ENCODE measurements at regions not wholly inside any gene's neighbourhood (a gene's known extent, or its start where the extent isn't known, plus 50 kb on each side); places are given as distances from the start of the nearest gene placed in this dataset.
"Not testable (repeated sequence)": the region's sequence is repeated elsewhere in the genome, so short reads cannot be mapped to it uniquely, and the experiment has no call there.

- DNase-seq (ENCODE audit: low read depth, low spot score) = not testable (repeated sequence)
Measured at GRCh38 chr12:68547318-68547717, 63.4 kb upstream of the RAP1B start.

DNA sequence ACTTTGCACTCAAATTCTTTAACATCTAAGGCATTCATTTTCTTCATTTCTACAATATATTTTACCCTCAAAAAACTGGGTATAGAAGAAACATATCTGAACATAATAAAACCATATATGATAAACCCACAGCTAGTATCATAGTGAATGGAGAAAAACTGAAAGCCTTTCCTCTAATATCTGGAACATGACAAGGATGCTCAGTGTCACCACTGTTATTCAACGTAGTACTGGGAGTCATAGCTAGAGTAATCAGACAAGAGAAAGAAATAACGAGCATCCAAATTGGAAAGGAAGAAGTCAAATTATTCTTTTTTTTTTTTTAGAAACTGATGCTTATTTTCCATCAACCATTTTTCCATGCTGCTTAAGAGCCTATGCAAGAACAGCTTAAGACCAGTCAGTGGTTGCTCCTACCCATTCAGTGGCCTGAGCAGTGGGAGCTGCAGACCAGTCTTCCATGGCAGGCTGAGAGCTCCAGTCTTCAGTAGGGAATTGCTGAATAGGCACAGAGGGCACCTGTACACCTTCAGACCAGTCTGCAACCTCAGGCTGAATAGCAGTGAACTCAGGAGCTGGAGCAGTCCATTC lies 58.0 kb upstream of the RAP1B start:
- not testable (repeated sequence) for DNase-seq (ENCODE audit: low read depth, low spot score)

DNA sequence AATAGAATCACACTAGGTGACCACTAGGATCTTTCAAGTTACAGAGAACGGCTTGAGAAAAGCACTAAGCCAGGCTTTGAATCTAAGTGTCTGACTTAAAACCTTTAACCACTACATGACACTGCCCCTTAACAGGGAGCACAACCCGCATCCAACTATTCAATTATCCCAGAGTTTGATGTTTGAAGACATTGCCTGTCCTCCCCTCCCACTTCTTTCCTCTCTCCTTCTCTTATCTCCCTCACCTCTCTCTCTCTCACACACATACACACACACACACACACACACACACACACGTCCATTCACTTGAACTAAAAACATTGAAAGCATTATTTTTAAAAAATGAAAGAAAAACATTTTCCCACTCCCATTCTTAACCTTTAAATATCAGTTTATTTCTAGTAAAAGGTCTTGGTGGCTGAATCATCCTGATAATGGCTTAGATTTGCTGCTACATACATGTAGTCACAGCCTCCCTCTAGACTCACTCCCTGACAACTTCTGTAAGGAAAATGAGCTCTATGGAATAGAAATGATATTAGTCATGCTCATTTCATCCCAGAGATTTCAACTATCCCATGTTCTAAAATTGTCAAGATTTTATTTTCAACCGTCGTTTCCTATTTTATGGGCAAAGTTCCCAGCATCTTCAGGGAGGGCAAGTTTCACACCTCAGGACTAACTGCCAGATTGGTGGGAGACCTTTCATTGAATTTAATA lies 53.5 kb upstream of the RAP1B start:
- DNase-seq (ENCODE audit: low read depth, low spot score) = no peak

DNA sequence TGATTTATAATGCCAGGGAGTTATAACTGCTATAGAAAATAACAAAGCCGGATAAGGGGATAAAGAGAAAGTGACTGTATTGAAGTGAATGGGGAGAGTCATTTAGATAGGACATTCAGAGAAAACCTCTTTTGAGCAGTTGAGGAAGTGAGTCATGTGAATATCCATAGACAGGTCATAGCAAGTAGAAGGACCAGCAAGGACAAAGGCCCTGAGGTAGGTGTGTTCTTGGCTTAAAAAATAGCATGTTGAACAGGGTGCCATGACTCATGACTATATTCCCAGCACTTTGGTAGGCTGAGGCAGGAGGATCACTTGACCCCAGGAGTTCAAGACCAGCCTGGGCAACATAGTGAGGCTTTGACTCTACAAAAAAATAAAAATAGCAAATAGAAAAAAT lies 51.5 kb upstream of the RAP1B start:
- DNase-seq (ENCODE audit: low read depth, low spot score) = no peak

GRCh38 chr12:68559984-68560850 lies 50.5 kb upstream of the RAP1B start:
- no peak for DNase-seq (ENCODE audit: low read depth, low spot score)

DNA sequence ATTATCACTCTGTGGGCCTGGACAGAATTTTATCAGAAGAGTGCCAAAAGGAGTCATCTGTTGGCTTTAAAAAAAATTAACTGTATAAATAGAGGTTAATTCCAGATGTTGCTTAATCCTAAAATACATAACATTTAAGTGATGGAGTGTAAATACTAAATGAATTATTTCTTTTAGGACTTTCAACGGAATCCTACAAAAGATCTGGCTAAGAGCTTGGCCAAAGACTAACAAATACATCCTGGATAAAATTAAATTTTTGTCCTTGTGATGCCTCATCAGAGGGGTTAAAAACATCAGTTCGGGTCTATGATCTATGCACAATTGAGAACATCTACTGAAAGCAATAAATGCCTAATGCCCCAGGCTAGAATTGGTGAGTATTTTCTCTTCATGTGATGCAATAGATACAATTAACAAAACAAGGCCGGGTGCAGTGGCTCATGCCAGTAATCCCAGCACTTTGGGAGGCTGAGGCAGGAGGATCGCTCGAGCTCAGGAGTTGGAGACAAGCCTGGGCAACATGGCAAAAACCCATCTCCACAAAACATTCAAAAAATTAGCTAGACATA lies 49.8 kb upstream of the RAP1B start:
- DNase-seq (ENCODE audit: low read depth, low spot score) = no peak
